H9 (cell line): ENCODE measurements at regions not wholly inside any gene's neighbourhood (a gene's known extent, or its start where the extent isn't known, plus 50 kb on each side); places are given as distances from the start of the nearest gene placed in this dataset.

ENCODE experiments used
- DNase-seq: peaks from one replicate; pipeline ENCODE4 v3.0.0-alpha.2; 2017
- H2AFZ ChIP-seq: one replicate; pipeline ENCODE4 v1.6.1; 2013; ENCODE audit warnings: mild to moderate bottlenecking, low read length, control low read depth, moderate library complexity
- H2AK5ac ChIP-seq: 2 replicates; pipeline ENCODE4 v1.6.1; 2013; ENCODE audit warnings: low read length, control low read depth, mixed read lengths; ENCODE audit not compliant: insufficient read length
- H2BK120ac ChIP-seq: one replicate; pipeline ENCODE4 v1.6.1; 2013; ENCODE audit warnings: low read depth, mild to moderate bottlenecking, low read length, control low read depth, inconsistent platforms; ENCODE audit not compliant: poor library complexity, severe bottlenecking
- H2BK12ac ChIP-seq: 2 replicates; pipeline ENCODE4 v1.6.1; 2013; ENCODE audit warnings: low read length, control low read depth, mixed read lengths, low read depth; ENCODE audit not compliant: insufficient read length
- H2BK15ac ChIP-seq: 2 replicates; pipeline ENCODE4 v1.6.1; 2013; ENCODE audit warnings: low read depth, low read length, control low read depth
- H2BK20ac ChIP-seq: one replicate; pipeline ENCODE4 v1.6.1; 2013; ENCODE audit warnings: low read depth, mild to moderate bottlenecking, low read length, control low read depth, inconsistent platforms; ENCODE audit not compliant: poor library complexity, severe bottlenecking
- H2BK5ac ChIP-seq: 2 replicates; pipeline ENCODE4 v1.6.1; 2013; ENCODE audit warnings: low read length, control low read depth, mixed read lengths; ENCODE audit not compliant: insufficient read length
- H3K14ac ChIP-seq: 2 replicates; pipeline ENCODE4 v1.6.1; 2013; ENCODE audit warnings: low read length, control low read depth; ENCODE audit not compliant: insufficient read depth
- H3K18ac ChIP-seq: 2 replicates; pipeline ENCODE4 v1.6.1; 2013; ENCODE audit warnings: low read depth, mild to moderate bottlenecking, mixed read lengths, low read length, control low read depth; ENCODE audit not compliant: insufficient read length
- H3K23ac ChIP-seq: 2 replicates; pipeline ENCODE4 v1.6.1; 2013; ENCODE audit warnings: low read length, control low read depth, mixed read lengths, low read depth; ENCODE audit not compliant: insufficient read length
- H3K23me2 ChIP-seq: 2 replicates; pipeline ENCODE4 v1.6.1; 2013; ENCODE audit warnings: low read depth, mild to moderate bottlenecking, mixed read lengths, low read length, control low read depth; ENCODE audit not compliant: insufficient read length, poor library complexity, severe bottlenecking
- H3K27ac ChIP-seq: 2 replicates; pipeline ENCODE4 v1.5.1; 2013; ENCODE audit warnings: low read length, control low read depth, mixed read lengths, low read depth; ENCODE audit not compliant: insufficient read length
- H3K27me3 ChIP-seq: 2 replicates; pipeline ENCODE4 v1.6.1; 2013; ENCODE audit warnings: low read length, control low read depth, inconsistent platforms; ENCODE audit not compliant: insufficient read depth
- H3K4ac ChIP-seq: 2 replicates; pipeline ENCODE4 v1.6.1; 2013; ENCODE audit warnings: low read depth, mild to moderate bottlenecking, control low read depth, inconsistent platforms, low read length, moderate library complexity
- H3K4me1 ChIP-seq: 2 replicates; pipeline ENCODE4 v1.6.1; 2013; ENCODE audit warnings: low read length, control low read depth, inconsistent platforms; ENCODE audit not compliant: insufficient read depth
- H3K4me2 ChIP-seq: 2 replicates; pipeline ENCODE4 v1.6.1; 2013; ENCODE audit warnings: low read length, control low read depth, mixed read lengths; ENCODE audit not compliant: insufficient read length, insufficient read depth
- H3K56ac ChIP-seq: 2 replicates; pipeline ENCODE4 v1.6.1; 2013; ENCODE audit warnings: low read depth, mild to moderate bottlenecking, mixed read lengths, low read length, control low read depth; ENCODE audit not compliant: insufficient read length
- H3K79me1 ChIP-seq: 2 replicates; pipeline ENCODE4 v1.6.1; 2013; ENCODE audit warnings: low read depth, mild to moderate bottlenecking, moderate library complexity, low read length, control low read depth, inconsistent platforms; ENCODE audit not compliant: insufficient read depth, poor library complexity, severe bottlenecking
- H3K79me2 ChIP-seq: 2 replicates; pipeline ENCODE4 v1.6.1; 2013; ENCODE audit warnings: low read length, control low read depth, inconsistent platforms; ENCODE audit not compliant: insufficient read depth
- H3K9ac ChIP-seq: 2 replicates; pipeline ENCODE4 v1.6.1; 2013; ENCODE audit warnings: low read length, control low read depth, mixed read lengths; ENCODE audit not compliant: insufficient read length; ENCODE audit errors: extremely low read depth
- H3K9me3 ChIP-seq: one replicate; pipeline ENCODE4 v1.6.1; 2013; ENCODE audit warnings: low read depth, low read length, inconsistent platforms; ENCODE audit not compliant: control insufficient read depth
- H3T11ph ChIP-seq: one replicate; pipeline ENCODE4 v1.6.1; 2013; ENCODE audit warnings: mild to moderate bottlenecking, low read length, control low read depth, inconsistent platforms
- H4K20me1 ChIP-seq: one replicate; pipeline ENCODE4 v1.6.1; 2013; ENCODE audit not compliant: control insufficient read depth, insufficient read length, insufficient read depth
- H4K5ac ChIP-seq: 2 replicates; pipeline ENCODE4 v1.6.1; 2013; ENCODE audit warnings: low read depth, mild to moderate bottlenecking, mixed read lengths, low read length, control low read depth; ENCODE audit not compliant: insufficient read length
- H4K8ac ChIP-seq: replicated peaks from 2 replicates; pipeline ENCODE4 v1.6.1; 2013; ENCODE audit warnings: low read length, control low read depth, mixed read lengths, low read depth; ENCODE audit not compliant: insufficient read length
- H4K91ac ChIP-seq: 2 replicates; pipeline ENCODE4 v1.6.1; 2013; ENCODE audit warnings: low read depth, mild to moderate bottlenecking, moderate library complexity, mixed read lengths, low read length, control low read depth; ENCODE audit not compliant: insufficient read length
- H3K27ac Mint-ChIP-seq, 3 experiments: 2 replicates in 2 of 3; 3 replicates in 1 of 3; pipeline ENCODE4 v1.8.0; 2020 to 2021; ENCODE audit warnings: mixed read lengths in 3 of 3, mild to moderate bottlenecking in 1 of 3, moderate library complexity in 1 of 3
- H3K27me3 Mint-ChIP-seq: 2 replicates; pipeline ENCODE4 v1.8.0; 2021; ENCODE audit warnings: low read depth, mild to moderate bottlenecking, moderate library complexity, mixed read lengths
- H3K36me3 Mint-ChIP-seq, 3 experiments: 2 replicates in 2 of 3; 3 replicates in 1 of 3; pipeline ENCODE4 v1.8.0; 2020 to 2021; ENCODE audit warnings: low read depth in 3 of 3, mixed read lengths in 3 of 3; ENCODE audit not compliant: insufficient read depth in 1 of 3
- H3K4me1 Mint-ChIP-seq, 2 experiments: 2 replicates each; pipeline ENCODE4 v1.8.0; 2020; ENCODE audit warnings: mixed read lengths in 2 of 2
- H3K4me3 Mint-ChIP-seq, 2 experiments: 2 replicates in 1 of 2; 3 replicates in 1 of 2; pipeline ENCODE4 v1.8.0; 2020 to 2021; ENCODE audit warnings: mild to moderate bottlenecking in 2 of 2, mixed read lengths in 2 of 2, moderate library complexity in 1 of 2
- H3K9me3 Mint-ChIP-seq, 2 experiments: 2 replicates in 1 of 2; 3 replicates in 1 of 2; pipeline ENCODE4 v1.8.0; 2020; ENCODE audit warnings: mild to moderate bottlenecking in 2 of 2, mixed read lengths in 2 of 2, moderate library complexity in 1 of 2
- CTCF ChIP-seq: fragments of 200-600 bp; sonication (generic); conservative IDR thresholded peaks from 3 replicates; pipeline ENCODE4 v1.8.0; 2021; ENCODE audit warnings: antibody characterized with exemption, mild to moderate bottlenecking
- WGBS: extraction: QIAGEN DNeasy Blood & Tissue Kit; methylation state at CpG from one replicate; pipeline ENCODE4 v1.1.7; 2013; ENCODE audit warnings: missing lambda C conversion rate, low lambda C conversion rate, mixed read lengths; ENCODE audit not compliant: insufficient read length; ENCODE audit errors: extremely low coverage; 5-methylcytosine and 5-hydroxymethylcytosine counted together

DNA sequence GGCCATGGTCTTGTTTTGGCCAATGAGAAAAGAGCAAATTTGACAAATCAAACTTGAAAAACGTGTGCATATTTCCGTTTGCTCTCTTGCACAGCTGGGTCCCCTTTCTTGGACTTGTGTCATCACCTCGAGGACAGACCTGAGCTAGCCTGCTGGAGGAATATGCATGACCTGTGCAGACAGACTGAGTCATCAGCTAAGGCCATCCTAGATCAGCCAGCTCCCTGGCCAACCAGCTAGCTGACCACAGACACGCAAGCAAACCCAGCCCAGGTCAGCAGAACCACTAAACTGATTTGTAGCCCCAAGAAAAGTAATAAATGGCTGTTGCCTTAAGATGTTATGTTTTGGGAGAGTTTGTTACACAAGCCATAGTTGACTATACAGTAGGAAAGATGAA is 61.3 kb upstream of the PAX3 start:
- Histone ChIP-seq H2BK15ac (no peak overlapping the region), H3K79me1 (no peaks in the 10 kb centered on the region), H3K18ac (no peak overlapping the region), H3K27me3 (no peaks in the 10 kb centered on the region), H3K4me2 (no peak overlapping the region), H3K23me2 (no peaks in the 10 kb centered on the region), H2AFZ (no peak overlapping the region), H2BK5ac (no peak overlapping the region), H2AK5ac (no peak overlapping the region), H3K14ac (no peak overlapping the region), H2BK12ac (no peak overlapping the region), H3K23ac (no peak overlapping the region), H4K8ac (no peak overlapping the region), H4K91ac (no peak overlapping the region), H3K9me3 (no peaks in the 10 kb centered on the region), H3K4ac (no peak overlapping the region), H4K20me1 (no peaks in the 10 kb centered on the region), H3K79me2 (no peaks in the 10 kb centered on the region), H3K27ac (no peak overlapping the region), H4K5ac (no peak overlapping the region), H3T11ph (no peak overlapping the region), H2BK120ac (no peak overlapping the region), H3K9ac (no peak overlapping the region), H3K56ac (no peak overlapping the region), H2BK20ac (no peak overlapping the region), H3K4me1 (no peaks in the 10 kb centered on the region)
- H3K9me3 Mint-ChIP-seq = no peaks in the 10 kb centered on the region
- no peak overlapping the region; a peak in 1 of 7 replicates for H3K27ac Mint-ChIP-seq
- H3K36me3 Mint-ChIP-seq = no peaks in the 10 kb centered on the region; a peak in 2 of 7 replicates
- TF ChIP-seq CTCF = no peak
- DNase-seq = no peak
- H3K4me1 Mint-ChIP-seq = no peaks in the 10 kb centered on the region
- WGBS = no CpG with 5 or more reads among the region's 4 CpGs
- H3K27me3 Mint-ChIP-seq = peaks cover 3% of the 10 kb centered on the region
- no peak overlapping the region for H3K4me3 Mint-ChIP-seq
